HG03378 (cell line): ENCODE measurements at regions not wholly inside any gene's neighbourhood (a gene's known extent, or its start where the extent isn't known, plus 50 kb on each side); places are given as distances from the start of the nearest gene placed in this dataset.

Experiments
- ATAC-seq: cut with Tn5 transposase; IDR thresholded peaks from one replicate; pipeline ENCODE4 v1.9.1; 2021; ENCODE audit warnings: mild to moderate bottlenecking, moderate library complexity; ENCODE audit not compliant: unreplicated experiment

- ATAC-seq: no peak
These were observed 834.0 kb downstream of the USP25 start for GRCh38 chr21:16563795-16564194.

DNA sequence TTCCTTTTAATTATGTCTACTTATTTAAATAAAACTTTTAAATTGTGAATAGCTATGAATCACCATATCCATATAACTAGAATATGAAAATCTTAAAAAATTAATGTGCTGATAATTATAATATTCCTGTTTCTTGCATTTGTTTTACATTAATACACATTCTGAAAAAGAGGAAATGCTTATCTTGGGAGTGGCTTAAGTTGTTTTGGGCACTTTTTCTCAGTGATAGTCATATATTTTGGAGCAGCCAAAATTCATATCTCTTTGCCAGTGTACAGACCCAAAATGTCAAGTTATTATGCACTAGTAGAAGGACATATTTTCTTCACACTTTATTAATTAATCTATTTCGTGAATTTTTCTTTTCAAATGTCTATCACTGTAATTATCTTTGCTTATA lies 838.5 kb downstream of the USP25 start:
- no peak for ATAC-seq

DNA sequence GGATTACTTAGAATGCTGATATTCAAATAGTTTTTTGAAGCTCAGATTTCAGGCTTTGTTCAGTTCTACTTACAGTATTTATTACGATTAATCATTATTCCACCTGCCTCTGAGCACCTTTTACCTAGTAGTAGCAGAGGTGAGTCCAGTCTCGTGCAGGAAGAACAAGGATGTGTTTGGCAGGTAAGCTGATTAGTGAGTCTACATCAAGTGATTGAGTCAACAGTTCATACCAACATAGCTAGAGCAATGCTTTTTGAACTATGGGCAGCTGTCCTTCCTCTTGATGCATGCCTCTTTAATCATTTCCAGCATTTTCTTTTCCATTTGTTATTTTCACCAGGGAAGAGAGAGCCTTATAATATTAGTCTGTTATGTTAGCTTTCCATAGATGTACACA lies 838.9 kb downstream of the USP25 start:
- ATAC-seq: no peak

- ATAC-seq: no peak
These were observed 839.9 kb downstream of the USP25 start for GRCh38 chr21:16569679-16570078.

DNA sequence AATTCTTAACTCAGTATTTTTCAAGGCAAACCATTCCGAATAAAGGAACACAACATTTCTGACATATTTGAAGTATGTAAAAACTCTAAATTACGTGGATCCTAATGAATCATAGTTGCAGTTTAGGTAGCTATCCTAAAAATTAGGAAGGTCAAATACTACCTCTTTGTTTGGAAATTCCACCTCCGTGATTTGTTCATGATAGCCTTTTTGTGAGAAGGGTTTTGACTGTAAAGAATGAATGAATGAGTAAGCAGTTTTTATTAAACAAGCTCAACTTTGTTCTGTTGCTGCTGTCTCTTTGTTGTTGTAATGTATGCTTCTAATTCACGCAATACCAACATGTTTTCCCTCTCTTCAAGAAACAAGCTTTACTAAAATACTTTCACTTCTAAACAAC lies 840.4 kb downstream of the USP25 start:
- ATAC-seq: no peak

DNA sequence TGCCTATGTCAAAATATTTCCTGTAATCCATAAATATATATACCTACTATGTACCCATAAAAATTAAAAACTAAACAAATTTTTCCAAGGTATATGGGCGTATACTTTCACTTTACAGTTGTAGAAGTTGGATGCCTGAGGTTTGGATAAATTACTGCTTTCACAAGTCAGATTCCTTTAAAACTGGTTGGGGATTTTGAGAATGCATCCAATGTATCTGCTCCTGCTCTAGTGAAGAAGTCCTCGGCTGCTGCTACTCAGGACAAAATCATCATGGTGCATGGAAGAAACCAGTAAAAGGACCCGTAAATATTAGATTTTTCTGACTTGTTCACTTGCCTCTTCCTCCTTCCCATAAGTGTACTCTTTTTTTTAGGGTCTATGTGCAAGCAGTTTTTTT lies 841.1 kb downstream of the USP25 start:
- no peak for ATAC-seq

GRCh38 chr21:16571594-16571993 lies 841.8 kb downstream of the USP25 start:
- no peak for ATAC-seq

DNA sequence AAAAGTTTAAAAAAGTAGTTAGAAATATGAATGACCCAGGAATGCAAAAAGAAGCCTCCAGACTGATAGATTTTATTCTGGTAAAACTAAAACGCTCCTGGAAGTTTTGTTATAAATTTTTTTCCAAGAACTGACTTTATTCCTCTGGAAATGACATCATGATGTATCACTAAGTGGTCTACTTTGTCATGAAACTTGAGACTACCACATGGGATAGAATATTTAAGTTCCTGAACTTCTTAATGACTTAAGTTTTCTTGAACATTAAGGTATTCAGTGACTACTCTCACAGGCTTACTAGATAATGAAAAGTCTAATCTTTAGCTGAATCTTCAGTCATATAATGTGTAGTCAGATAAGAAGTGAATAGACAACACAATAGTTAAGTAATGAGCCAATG lies 842.2 kb downstream of the USP25 start:
- ATAC-seq: no peak

- ATAC-seq: no peak
These were observed 843.8 kb downstream of the USP25 start for GRCh38 chr21:16573578-16573977.

- ATAC-seq: no peak
These were observed 848.2 kb downstream of the USP25 start for GRCh38 chr21:16577975-16578374.

DNA sequence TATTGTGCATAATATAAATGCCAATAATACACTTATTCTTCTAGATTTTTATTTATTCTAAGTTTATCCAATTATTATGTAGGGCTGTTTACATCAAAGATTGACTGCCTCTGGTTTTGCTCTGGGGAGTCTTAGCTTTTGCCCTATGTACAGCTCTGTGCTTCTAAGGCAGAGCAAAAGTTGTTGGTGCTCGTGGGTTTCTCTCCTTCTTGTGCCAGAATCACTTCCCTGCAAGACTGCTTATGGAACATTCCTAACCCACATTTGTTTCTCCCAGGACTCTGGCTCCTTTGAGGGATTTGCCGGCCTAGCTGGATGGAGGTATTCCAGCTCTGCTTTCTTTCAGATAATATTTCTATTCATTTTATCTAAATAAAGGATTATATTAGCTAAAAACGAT lies 849.1 kb downstream of the USP25 start:
- ATAC-seq: no peak

GRCh38 chr21:16579538-16579937 lies 849.8 kb downstream of the USP25 start:
- ATAC-seq: no peak

DNA sequence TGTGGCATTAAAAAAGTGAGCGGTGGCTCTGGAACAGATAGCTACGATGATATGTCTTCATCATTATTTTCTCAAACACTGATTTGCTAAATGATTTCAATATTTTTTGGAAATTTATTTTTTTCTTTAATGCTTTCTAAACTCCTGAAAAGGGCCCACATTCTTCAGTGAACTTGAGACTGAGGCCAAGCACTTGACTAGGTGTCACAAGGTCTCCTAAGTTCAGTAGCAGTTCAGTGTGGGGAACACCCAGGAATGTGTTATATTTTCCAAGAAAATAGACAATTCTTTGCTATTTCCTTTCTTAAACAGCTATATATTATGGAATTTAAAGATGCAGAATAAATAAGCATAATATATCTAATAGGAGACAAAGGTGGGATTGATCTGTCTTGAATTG lies 850.9 kb downstream of the USP25 start:
- ATAC-seq: no peak

- no peak for ATAC-seq
These were observed 853.8 kb downstream of the USP25 start for GRCh38 chr21:16583556-16583955.

GRCh38 chr21:16584756-16585155 lies 855.0 kb downstream of the USP25 start:
- no peak for ATAC-seq

GRCh38 chr21:16585896-16586295 lies 856.1 kb downstream of the USP25 start:
- no peak for ATAC-seq

DNA sequence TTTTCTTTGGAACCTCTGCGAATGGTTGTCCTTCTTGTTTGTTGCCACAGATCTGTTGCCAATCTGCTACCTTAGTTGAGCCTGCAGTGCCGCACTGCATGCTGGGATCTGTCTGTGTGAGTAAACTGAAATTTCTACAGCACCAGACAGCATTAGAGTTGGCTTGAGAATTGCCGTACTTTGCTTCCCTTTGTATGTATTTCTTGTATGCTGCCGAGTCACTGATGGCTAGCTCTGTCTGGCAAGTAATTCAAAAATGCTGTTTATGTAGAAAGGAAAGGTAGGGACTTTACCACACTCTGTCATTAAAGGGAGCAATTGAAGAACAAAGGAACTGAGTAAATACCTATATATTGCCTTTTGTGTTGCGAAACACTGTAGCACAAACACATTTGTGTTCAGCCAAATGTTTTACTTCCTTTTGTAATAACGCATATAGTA lies 857.4 kb downstream of the USP25 start:
- no peak for ATAC-seq

- ATAC-seq: no peak
These were observed 858.0 kb downstream of the USP25 start for GRCh38 chr21:16587681-16588375.

GRCh38 chr21:16588433-16588860 lies 858.7 kb downstream of the USP25 start:
- ATAC-seq: no peak

- ATAC-seq: no peak
These were observed 859.5 kb downstream of the USP25 start for GRCh38 chr21:16589006-16589898.

DNA sequence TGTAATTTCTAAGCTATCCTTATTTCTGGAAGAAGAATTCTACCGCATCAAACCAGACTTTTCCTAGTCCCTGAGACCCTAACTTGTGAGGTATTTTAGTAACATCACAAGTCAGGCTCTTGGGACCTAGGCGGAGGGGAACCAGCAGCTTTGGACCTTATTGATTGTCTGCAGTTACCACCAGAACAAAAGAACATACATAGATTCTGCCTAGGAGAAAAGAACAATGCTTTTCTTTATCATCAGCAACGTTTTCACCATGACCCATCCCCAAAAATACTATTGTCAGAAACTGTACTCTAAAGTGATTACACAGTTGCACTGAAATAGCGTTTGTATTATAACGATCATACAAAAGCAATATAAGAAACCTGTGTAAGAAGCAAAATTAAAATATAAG lies 860.4 kb downstream of the USP25 start:
- no peak for ATAC-seq

DNA sequence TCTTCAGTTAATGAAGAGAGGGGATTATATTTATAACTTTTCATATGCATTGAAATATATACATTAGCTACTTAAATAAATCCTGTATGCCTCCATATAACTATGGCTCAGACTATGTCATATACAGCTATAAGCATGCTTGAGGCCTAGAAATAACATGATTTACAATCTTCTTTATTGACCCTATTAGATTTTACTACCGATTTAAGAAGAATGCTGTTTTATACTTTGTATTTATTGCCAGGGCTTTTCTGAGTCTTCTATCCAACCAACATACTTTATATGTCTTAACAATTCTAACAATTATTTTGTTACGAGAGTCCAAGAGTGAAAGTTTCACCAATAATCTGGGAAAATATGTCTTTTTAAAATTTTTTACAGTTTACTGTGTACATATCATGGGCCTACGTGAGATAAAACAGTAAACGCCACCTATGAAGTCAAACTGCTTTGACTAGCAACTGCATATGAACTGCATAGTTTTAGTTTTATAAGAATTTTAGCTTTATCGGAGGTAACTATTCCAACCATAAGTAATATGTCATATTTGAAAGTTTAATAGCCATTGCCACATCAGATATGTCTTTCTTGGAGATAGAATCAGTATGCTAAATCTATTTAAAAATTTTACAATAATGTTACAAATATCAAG lies 861.0 kb downstream of the USP25 start:
- no peak for ATAC-seq
